HG03457 (cell line): ENCODE measurements at regions not wholly inside any gene's neighbourhood (a gene's known extent, or its start where the extent isn't known, plus 50 kb on each side); places are given as distances from the start of the nearest gene placed in this dataset.
"Not testable (repeated sequence)": the region's sequence is repeated elsewhere in the genome, so short reads cannot be mapped to it uniquely, and the experiment has no call there.

ENCODE experiments used
- ATAC-seq: cut with Tn5 transposase; IDR thresholded peaks from one replicate; pipeline ENCODE4 v1.9.1; 2021; ENCODE audit warnings: moderate number of reproducible peaks; ENCODE audit not compliant: unreplicated experiment

DNA sequence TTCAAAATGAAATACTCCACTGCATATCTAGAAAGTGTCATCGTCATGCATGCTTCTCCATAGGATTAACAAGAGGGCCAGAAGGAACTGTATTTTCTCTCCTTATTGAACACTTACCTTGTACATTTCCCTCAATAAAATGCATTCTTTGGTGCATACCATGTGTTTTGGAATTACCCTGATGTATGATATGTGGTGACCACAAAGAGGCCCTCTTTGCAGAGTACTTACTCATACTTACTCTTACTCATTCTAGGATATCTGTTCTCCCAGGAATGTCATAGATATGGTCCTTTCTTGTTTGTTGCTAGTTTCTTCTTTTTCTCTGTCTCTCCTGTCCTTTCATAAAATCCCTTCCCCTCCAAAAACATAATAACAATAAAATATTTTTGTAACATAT, 1087.1 kb upstream of the POT1 start:
- ATAC-seq = no peak

DNA sequence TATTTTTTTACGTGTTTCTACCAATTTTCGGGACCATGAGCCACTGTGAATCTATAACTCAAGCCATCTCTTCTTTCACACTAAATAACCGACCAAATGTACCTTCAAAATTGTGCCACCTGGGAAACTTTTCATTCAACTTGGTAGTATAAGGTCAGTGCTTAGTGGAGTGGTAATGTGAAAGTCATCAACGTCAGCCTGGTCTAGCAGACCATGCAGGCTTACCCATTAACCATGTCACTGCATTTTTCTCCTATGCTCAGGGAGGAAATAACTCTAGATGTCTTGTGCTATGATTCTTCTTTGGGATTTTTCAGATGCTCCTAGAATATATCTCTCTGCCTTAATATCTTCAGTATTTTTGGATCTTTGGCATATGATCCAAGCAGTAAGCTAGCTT, 1075.4 kb upstream of the POT1 start:
- no peak for ATAC-seq

DNA sequence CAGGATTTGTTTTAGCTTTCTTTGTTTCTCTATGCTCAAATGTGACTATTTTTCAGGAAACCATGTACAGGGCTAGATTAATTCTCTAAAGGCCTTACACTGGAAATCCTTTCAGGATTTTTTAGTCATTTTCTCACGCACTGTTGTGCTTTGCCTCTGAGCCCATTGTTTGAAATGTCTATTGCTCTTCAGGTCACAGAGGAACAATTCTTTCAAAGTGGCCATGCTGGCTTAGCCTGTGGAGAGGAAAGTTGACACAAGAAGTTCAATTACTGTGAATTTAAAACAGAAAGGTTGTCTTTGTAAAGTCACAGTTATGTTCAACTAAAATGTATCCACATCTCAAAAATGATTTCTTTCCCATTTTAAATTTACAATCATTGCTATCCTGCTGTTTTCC, 1071.7 kb upstream of the POT1 start:
- ATAC-seq = no peak

DNA sequence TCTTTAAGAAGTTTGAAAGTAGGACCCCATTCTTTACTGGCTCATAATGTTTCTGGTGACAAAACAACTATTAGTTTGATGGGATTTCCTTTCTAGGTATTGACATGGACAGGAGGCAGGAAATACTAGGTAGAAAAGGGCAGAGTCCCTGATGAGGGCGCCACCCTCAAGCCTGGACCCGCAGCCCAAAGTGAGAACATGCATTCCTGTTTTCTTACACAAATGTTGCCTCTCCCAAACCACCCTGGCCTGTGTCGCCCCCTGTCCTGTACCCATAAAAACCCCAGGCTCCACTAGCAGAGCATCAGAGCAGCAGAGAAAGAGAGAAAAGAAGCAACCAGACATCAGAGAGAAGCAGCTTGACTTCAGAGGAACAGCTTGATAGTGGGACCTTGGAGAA, 1055.2 kb upstream of the POT1 start:
- ATAC-seq = no peak

DNA sequence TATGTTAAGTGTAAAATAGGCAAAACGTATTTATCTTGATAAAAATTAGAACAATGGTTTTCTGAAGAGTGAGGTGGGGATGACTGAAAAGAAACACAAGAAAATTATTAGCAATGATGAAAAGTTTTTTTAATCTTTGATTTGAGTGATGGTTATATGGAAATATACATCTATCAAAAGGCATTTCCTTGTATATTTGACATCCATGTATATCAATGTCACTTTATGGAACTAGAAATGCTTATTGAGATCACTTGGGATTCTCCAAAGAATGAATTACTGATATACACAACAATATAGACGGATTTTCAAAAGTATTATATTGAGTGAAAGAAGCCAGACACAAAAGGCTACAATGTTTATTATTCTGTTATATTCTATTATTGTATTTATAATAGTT, 1042.0 kb upstream of the POT1 start:
- no peak for ATAC-seq

DNA sequence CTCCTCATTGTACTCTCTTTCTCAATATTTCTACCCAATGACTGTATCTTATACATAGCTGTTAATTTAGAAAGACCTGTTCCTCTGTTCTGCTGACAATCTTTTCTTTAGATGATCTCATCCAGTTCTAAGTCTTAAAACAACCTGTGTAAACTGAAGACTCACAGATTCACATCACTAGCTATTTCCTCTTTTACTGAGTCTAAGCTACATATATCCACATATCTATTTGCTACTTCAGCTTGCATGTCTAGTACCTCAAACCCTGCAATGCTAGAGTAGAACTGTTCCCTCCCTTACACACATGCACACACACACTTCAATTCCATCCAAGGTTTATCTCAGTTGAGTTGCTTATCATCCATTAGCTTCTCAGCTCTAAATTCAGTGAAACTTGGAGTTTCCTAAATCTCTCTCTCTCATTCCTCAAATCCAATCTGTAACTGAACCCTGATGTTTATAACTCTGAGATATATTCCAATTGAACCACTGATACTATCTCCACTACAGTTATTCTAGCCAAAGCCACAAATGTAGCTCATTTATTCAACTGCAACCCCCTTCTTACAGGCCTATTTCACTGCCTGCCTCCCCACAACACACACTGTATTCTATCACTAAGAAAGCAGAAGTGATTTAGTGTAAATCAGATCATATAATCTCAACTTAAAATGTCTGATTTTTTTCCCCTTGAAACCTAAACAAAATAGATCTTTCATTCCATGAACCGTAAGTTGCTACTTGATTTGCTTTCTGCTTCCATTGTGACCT, 1036.8 kb upstream of the POT1 start:
- ATAC-seq = no peak

DNA sequence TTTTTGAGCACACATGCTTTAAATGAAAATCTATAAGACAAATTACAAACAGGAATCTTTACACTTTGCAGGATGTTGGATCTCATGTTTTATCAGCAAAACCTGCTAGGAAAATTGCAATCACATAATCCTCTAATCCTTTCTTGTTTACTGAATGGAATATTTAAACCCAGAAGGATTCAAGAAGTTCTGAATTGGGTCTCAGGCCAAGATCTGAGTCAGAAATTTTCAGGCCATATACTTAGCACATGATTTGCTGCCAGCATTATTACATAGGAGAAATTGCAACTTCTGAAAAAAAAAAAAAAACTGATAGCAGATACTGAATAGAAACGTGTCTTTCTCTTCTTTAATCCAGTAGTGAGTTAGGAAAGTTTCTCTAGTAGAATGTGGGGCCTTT, 1005.3 kb upstream of the POT1 start:
- ATAC-seq = no peak

DNA sequence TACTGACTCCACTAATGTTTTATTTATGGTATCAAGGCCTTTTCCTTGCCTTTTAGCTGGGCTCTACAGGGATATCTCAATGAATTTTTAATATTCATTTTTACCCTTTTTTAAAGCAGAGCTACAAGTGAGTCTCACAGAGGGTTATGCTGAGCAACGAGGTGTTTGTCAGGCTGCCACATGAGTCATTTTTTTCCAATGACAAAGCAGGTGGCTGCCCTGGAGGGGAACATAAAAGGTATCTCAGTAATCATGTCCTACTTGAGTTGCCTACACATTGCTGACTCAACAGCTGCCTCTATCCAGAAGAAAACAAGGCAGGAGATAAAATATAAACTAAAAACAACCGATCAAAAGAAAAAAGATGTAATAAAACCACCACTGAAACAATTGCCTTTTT, 1004.9 kb upstream of the POT1 start:
- no peak for ATAC-seq

DNA sequence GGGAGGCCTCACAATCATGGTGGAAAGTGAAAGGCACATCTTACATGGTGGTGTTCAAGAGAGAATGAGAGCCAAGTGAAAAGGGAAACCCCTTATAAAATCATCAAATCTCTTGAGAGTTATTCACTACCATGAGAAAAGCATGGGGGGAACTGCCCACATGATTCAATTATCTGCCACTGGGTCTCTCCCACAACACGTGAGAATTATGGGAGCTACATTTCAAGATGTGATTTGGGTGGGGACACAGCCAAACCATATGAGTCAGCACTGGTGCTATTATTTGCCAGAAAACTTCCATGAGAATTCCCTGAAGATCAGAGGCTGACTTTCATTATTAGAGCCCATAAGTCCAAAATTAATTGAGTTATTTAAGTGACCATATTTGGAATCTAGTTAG, 1001.2 kb upstream of the POT1 start:
- no peak for ATAC-seq

DNA sequence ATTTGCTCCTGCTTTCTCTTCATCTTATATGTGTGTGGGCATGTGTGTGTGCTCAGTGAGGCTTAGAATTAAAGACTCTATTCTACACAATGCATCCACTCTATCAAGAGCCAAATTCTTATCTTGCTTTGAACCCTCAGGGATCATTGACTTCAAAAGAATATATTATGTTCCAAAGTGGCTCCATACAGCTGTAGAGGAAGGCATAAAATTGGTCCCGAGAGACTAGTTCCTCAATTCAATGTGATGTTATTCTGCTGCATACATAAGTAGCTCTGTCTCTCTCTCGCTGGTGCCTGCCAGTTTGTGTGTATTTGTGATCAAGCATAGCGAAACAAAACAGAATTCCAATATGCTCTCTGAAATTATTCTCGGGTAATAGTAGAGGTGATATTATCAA, 997.9 kb upstream of the POT1 start:
- no peak for ATAC-seq

DNA sequence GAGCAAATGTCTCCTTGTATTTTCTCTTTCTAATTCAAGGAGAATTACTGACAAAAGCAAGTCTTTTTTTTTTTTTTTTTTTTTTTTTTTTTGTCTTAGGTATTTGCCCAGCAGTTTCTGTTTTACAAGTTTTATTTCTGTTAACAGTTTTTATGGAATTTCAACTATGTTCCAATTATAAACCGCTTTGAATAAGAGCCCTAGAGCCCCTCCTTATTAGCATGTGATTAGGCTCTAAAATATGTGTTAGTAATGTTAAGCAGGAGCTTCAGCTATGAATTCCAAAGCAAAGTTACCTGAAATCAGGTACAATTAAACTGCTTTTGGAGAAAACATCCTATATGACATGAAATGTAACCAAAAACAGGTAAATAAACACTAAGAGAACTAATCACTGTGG, 997.0 kb upstream of the POT1 start:
- ATAC-seq = no peak

DNA sequence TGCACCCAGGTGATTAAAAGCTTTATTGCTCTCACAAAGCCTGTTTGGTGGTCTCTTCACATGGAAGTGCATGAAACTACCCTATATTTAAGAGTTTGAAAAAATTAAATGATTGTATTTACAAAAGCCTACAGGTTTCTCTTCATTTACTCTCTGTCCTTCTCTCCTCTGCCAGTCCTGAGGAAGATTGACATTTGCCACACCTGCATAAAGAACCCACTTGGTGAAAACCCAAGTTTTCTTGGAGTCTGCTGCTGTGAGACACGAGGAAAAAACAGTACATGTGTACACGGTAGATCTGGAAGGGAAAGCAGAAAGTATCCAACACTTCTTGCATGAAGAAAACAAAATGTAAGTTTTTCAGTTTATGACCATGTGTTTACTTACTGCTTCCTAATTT, 994.4 kb upstream of the POT1 start:
- ATAC-seq = no peak

DNA sequence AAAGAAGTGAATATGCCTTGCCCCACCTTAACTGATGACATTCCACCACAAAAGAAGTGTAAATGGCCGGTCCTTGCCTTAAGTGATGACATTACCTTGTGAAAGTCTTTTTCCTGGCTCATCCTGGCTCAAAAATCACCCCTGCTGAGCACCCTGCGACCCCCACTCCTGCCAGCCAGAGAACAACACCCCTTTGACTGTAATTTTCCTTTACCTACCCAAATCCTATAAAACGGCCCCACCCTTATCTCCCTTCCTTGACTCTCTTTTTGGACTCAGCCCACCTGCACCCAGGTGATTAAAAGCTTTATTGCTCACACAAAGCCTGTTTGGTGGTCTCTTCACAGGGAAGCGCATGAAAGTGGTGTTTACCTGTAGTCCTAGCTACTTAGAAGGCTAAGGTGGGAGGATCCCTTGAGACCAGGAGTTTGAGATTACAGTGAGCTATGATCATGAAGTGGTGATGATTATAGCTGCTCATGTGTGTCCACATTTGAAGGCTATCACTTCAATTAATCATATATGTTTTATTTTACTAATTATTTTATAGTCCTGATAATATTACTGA, 985.8 kb upstream of the POT1 start:
- not testable (repeated sequence) for ATAC-seq

DNA sequence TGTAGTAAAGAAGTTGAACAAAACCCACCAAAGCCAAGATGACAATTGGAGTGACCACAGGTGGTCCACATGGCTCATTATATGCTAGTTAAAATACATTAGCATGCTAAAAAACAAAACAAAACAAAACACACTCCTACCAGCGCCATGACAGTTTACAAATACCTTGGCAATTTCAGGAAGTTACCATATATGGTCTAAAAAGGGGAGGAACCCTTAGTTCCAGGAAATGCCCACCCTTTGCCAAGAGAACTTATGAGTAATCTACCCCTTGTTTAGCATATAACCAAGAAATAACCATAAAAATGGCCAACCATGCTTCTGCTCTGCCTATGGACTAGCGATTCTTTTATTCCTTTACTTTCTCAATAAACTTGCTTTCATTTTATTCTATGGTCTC, 979.1 kb upstream of the POT1 start:
- no peak for ATAC-seq

DNA sequence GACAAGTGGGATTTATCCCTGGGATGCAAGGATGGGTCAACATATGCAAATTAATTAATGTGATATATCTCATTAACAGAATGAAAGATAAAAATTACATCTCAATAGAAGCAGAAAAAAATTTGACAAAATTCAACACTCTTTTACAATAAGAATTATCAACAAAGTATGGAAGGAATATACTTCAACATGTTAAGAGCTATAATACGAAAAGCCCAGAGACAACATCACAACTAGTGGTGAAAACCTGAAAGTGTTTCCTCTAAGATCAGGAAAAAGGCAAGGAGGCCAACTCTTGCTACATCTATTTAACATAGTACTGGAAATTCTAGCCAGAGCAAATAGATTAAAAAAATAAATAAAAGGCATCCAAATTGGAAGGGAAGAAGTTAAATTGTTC, 970.0 kb upstream of the POT1 start:
- ATAC-seq = no peak

DNA sequence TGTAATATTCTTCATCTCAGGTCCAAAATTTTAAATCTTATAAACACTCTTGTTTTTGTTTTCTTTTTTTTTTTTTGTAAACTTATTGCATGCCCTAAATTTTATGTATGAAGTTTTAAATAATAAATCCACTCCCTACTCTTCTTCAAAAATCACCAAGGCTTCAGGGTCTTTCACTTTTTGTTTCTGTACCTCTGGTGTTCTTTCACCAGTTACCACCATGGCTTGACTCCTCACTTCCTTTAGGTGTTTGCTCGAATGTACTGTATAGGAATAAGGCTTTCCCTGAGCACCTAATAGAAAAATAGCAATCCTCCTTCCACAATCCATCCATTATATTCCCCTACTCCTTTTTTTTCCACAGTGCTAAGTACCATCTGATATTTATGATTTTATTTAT, 962.8 kb upstream of the POT1 start:
- ATAC-seq = no peak

DNA sequence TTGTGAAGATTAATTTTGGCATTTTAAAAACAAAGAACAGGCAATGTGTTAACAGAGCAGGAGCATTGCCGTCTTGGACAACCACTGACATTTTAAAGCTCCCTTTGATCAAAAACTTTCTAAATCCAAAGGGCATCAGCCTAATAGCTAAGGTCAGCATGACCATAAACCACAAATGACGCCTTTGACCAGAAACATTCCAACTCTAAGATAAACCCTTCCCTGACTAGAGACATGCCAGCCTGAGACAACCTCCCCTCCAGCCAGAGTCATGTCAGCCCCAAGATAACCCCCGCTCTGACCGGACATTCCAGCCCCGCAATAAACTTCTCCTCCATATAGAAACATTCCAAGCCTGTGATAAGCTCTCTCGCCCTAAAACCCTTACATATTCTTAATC, 949.4 kb upstream of the POT1 start:
- ATAC-seq = no peak

DNA sequence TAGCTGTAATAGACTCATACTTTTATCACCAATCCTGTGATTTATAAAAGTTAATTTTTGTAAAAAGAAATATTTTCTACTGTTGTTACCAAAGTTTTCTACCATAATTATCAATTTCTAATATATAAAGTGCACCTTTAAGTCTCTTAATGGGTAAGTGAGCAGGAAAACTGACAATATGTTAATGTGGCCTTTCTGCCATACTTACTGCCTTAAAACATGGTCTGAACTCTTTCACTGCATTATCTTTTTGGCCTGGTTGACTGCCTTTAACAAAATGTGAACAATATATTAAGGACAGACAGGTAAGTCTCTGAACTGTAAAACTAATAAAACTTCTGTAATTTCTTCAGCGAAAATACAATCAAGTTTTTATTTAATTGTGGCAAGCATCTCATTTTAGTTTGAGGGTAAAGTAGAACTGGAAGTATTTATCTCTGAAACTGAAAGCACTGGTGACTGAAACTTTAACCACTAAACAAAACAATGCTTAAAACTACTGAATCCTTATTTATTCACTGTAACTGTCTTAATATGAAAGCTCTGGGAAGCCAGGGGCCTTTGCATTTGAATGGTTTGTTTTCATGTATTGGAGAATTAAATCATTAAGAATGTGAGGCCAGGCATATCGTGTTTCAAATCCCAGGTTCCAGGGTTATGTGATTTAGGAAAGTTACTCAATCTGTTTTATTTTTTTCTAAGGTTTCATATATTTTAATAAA, 948.8 kb upstream of the POT1 start:
- no peak for ATAC-seq

DNA sequence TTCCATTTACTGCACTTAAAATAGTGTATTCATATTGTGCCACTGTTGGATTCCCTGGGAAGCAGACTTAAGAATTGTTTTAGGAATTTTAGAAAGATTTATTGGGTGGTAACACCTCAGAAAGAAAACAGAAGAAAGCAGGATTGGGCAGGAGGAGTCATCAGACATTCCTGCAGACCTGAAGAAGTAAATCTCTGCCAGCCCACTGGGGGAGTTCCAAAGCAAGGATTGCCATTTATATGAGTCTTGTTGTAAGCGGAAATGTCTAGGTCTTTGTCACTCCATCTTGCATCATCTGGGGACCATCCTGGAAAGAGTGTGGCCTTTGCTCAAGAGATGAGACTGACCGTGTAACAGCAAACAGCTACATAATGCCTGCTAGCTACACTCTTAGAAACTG, 947.6 kb upstream of the POT1 start:
- ATAC-seq = no peak

DNA sequence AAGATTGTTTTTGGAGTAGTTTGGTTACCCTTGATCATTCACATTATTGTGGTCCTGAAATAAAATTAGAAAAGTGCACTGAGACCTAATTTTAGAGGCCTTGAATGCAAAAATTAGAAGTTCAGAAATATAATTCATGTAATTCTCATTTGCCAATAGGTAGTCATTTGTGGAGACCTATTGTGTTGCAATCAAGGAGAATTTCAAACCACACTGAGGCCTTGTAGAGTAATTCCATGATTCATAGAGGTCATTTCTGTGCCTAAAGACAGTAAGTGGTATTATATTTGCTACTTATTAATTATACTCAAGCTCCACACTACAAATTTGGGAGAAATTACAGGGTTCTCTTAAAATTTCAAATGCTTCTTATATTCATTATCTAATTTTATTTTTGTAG, 946.8 kb upstream of the POT1 start:
- no peak for ATAC-seq

DNA sequence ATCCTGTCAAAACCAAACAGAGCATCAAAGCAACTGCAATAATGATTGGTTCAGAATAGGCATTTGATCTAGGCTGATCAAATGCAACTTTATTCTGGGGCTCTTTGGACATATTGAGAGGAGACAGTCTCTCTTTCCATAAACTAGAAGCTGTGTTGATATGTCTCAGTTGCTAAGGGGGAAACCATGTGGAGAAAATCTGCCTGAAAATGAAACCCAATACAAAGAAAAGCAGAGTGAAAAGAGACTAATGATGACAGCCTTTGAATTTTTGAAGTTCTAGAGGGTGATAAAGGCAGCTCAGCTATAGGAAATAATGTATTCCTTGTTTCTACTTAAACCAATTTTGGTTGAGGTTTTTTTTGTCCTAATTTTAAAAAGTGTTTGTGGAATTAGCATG, 941.8 kb upstream of the POT1 start:
- ATAC-seq = no peak

DNA sequence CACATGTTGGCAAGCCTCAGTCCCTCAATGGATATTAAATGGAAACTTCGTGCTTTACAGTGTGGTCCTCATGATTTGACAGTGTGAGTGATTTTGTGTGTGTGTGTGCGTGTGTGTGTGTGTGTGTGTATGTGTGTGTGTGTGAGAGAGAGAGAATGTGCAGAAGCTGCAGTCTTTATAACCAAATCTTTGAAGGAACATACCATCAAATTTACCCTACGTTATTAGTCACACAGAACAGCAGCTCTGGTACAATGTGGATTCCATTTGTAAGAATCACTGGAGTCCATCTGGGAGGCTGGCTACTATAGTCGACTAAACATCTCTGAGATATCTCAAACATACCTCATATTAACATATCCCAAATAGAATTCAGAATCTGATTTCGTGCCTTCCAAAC, 928.0 kb upstream of the POT1 start:
- ATAC-seq = no peak
